ENCODE measurements at regions not wholly inside any gene's neighbourhood (a gene's known extent, or its start where the extent isn't known, plus 50 kb on each side); places are given as distances from the start of the nearest gene placed in this dataset.

- in situ Hi-C loops (cut with MboI; ENCODE audit: low pct_unique_long_range_greater_than_20kb, low sequenced_read_pairs), result no loop called here
- DNase-seq, result no peak
Observed at GRCh38 chr2:217227794-217228193, 367.9 kb upstream of the TNP1 start.

GRCh38 chr2:217225596-217225995 lies 365.7 kb upstream of the TNP1 start:
- DNase-seq, result no peak
- in situ Hi-C loops (cut with MboI; ENCODE audit: low pct_unique_long_range_greater_than_20kb, low sequenced_read_pairs), result no loop called here

GRCh38 chr2:217223222-217223930 lies 363.5 kb upstream of the TNP1 start:
- in situ Hi-C loops (cut with MboI; ENCODE audit: low pct_unique_long_range_greater_than_20kb, low sequenced_read_pairs), result no loop called here
- DNase-seq, result peak; percentile 72

- in situ Hi-C loops (cut with MboI; ENCODE audit: low pct_unique_long_range_greater_than_20kb, low sequenced_read_pairs), result no loop called here
- DNase-seq, result peak; percentile 91
Observed at GRCh38 chr2:217222309-217222910, 362.5 kb upstream of the TNP1 start.

- in situ Hi-C loops (cut with MboI; ENCODE audit: low pct_unique_long_range_greater_than_20kb, low sequenced_read_pairs), result no loop called here
- DNase-seq, result peak; percentile 7
Observed at GRCh38 chr2:217220228-217221013, 360.6 kb upstream of the TNP1 start.

- in situ Hi-C loops (cut with MboI; ENCODE audit: low pct_unique_long_range_greater_than_20kb, low sequenced_read_pairs), result no loop called here
- no peak for DNase-seq
Observed at GRCh38 chr2:217219164-217219520, 359.3 kb upstream of the TNP1 start.

GRCh38 chr2:217218269-217219163 lies 358.7 kb upstream of the TNP1 start:
- DNase-seq, result peak; percentile 87

GRCh38 chr2:217216982-217217381 lies 357.1 kb upstream of the TNP1 start:
- DNase-seq, result no peak
- in situ Hi-C loops (cut with MboI; ENCODE audit: low pct_unique_long_range_greater_than_20kb, low sequenced_read_pairs), result no loop called here

More at GRCh38 chr2:217218269-217219163, 358.7 kb upstream of the TNP1 start:
- in situ Hi-C loops (cut with MboI; ENCODE audit: low pct_unique_long_range_greater_than_20kb, low sequenced_read_pairs), result no loop called here

- DNase-seq, result no peak
- in situ Hi-C loops (cut with MboI; ENCODE audit: low pct_unique_long_range_greater_than_20kb, low sequenced_read_pairs), result no loop called here
Observed at GRCh38 chr2:217216316-217216715, 356.5 kb upstream of the TNP1 start.

GRCh38 chr2:217215877-217216276 lies 356.0 kb upstream of the TNP1 start:
- no peak for DNase-seq
- in situ Hi-C loops (cut with MboI; ENCODE audit: low pct_unique_long_range_greater_than_20kb, low sequenced_read_pairs), result no loop called here

GRCh38 chr2:217208867-217209266 lies 349.0 kb upstream of the TNP1 start:
- DNase-seq, result no peak

GRCh38 chr2:217207699-217208010 lies 347.8 kb upstream of the TNP1 start:
- DNase-seq, result no peak
- in situ Hi-C loops (cut with MboI; ENCODE audit: low pct_unique_long_range_greater_than_20kb, low sequenced_read_pairs), result no loop called here

More at GRCh38 chr2:217208867-217209266, 349.0 kb upstream of the TNP1 start:
- in situ Hi-C loops (cut with MboI; ENCODE audit: low pct_unique_long_range_greater_than_20kb, low sequenced_read_pairs), result no loop called here

GRCh38 chr2:217206907-217207698 lies 347.2 kb upstream of the TNP1 start:
- in situ Hi-C loops (cut with MboI; ENCODE audit: low pct_unique_long_range_greater_than_20kb, low sequenced_read_pairs), result no loop called here
- DNase-seq, result no peak

GRCh38 chr2:217206016-217206725 lies 346.3 kb upstream of the TNP1 start:
- in situ Hi-C loops (cut with MboI; ENCODE audit: low pct_unique_long_range_greater_than_20kb, low sequenced_read_pairs), result no loop called here
- DNase-seq, result no peak

- in situ Hi-C loops (cut with MboI; ENCODE audit: low pct_unique_long_range_greater_than_20kb, low sequenced_read_pairs), result no loop called here
- DNase-seq, result no peak
Observed at GRCh38 chr2:217204358-217204757, 344.5 kb upstream of the TNP1 start.

GRCh38 chr2:217203086-217203485 lies 343.2 kb upstream of the TNP1 start:
- in situ Hi-C loops (cut with MboI; ENCODE audit: low pct_unique_long_range_greater_than_20kb, low sequenced_read_pairs), result no loop called here
- no peak for DNase-seq

GRCh38 chr2:217199255-217199630 lies 339.4 kb upstream of the TNP1 start:
- DNase-seq, result no peak
- in situ Hi-C loops (cut with MboI; ENCODE audit: low pct_unique_long_range_greater_than_20kb, low sequenced_read_pairs), result no loop called here

Data from KBM-7 (cell line).